Prostate gland (tissue), 2 donors: ENCODE measurements at regions not wholly inside any gene's neighbourhood (a gene's known extent, or its start where the extent isn't known, plus 50 kb on each side); places are given as distances from the start of the nearest gene placed in this dataset.

Experiments used
- DNase-seq: peaks from one replicate; pipeline ENCODE4 v3.0.0-alpha.2; 2019; ENCODE audit warnings: low spot score
- H3K27ac ChIP-seq, 2 donors: fragments of 200-600 bp; sonication (generic); 2 replicates each; pipeline ENCODE4 v1.5.1; 2017 to 2019
- H3K27me3 ChIP-seq: fragments of 200-600 bp; sonication (generic); replicated peaks from 2 replicates; pipeline ENCODE4 v1.5.1; 2019; ENCODE audit not compliant: insufficient read depth
- H3K36me3 ChIP-seq, 2 donors: fragments of 200-600 bp; sonication (generic); 1 replicate in 1 of 2; 2 replicates in 1 of 2; pipeline versions ENCODE4 v1.5.1 to v1.8.1; 2017 to 2019
- H3K4me1 ChIP-seq: fragments of 200-600 bp; sonication (generic); replicated peaks from 2 replicates; pipeline ENCODE4 v1.5.1; 2019
- H3K4me3 ChIP-seq, 2 donors: fragments of 200-600 bp; sonication (generic); 2 replicates each; pipeline ENCODE4 v1.5.1; 2017 to 2019
- H3K9me3 ChIP-seq: fragments of 200-600 bp; sonication (generic); 2 replicates; pipeline ENCODE4 v1.5.1; 2017
- CTCF ChIP-seq, 4 experiments: fragments of 200-600 bp in 2 of 4; fragments of 450-650 bp in 2 of 4; sonication (generic) in 2 of 4; IDR thresholded peaks; 1 replicate in 3 of 4; 2 replicates in 1 of 4; pipeline ENCODE4 v1.5.1; 2016 to 2019; ENCODE audit warnings: antibody characterized with exemption in 4 of 4, mild to moderate bottlenecking in 2 of 4, moderate library complexity in 2 of 4
- POLR2A ChIP-seq: fragments of 450-650 bp; IDR thresholded peaks from one replicate; pipeline ENCODE4 v1.6.1; 2016; ENCODE audit warnings: antibody characterized with exemption, mild to moderate bottlenecking
- POLR2AphosphoS5 ChIP-seq: sonication (generic); formaldehyde crosslinking; IDR thresholded peaks from one replicate; pipeline ENCODE4 v1.6.1; 2017; ENCODE audit warnings: antibody characterized with exemption
- WGBS: methylation state at CpG from one replicate; pipeline ENCODE4 v1.1.5; 2018; 5-methylcytosine and 5-hydroxymethylcytosine counted together
- intact Hi-C: fragments of 100-400 bp; cut with DNase I; formaldehyde crosslinking; loops from one replicate; pipeline ENCODE4 v1.14.2; 2022

DNA sequence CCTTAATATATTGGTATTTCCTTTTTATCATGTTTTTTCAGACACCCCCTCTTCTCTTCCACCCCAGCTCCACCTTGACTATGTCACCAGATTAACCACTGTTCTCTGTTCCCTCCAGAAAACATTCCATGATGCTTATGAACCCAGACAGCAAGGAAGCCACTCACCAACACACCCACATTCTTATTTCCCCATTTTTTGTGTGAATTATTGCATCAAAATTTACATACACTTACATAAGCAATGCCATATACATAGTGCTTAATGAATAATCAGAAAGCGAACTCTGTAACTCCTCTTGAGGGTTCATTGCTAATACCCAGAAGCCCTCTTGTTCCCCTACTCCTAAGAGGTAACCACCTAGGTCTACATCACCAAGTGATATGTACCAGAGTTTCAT is 182.3 kb upstream of the CDYL start:
- intact Hi-C loops = no loop called here
- no peaks in the 10 kb centered on the region for H3K27me3 ChIP-seq
- H3K36me3 ChIP-seq = no peaks in the 10 kb centered on the region
- no peaks in the 10 kb centered on the region for H3K4me1 ChIP-seq
- 100% methylated on average over 1 of the region's 1 CpG for WGBS
- DNase-seq = no peak
- no peak overlapping the region for H3K27ac ChIP-seq
- no peak for TF ChIP-seq POLR2AphosphoS5
- TF ChIP-seq CTCF (IDR thresholded peaks at IDR 0.05) = no peak
- TF ChIP-seq POLR2A = no peak
- H3K9me3 ChIP-seq = no peaks in the 10 kb centered on the region
- no peak overlapping the region for H3K4me3 ChIP-seq

- Histone ChIP-seq H3K27ac (no peak overlapping the region), H3K27me3 (no peaks in the 10 kb centered on the region), H3K4me3 (no peak overlapping the region), H3K4me1 (no peaks in the 10 kb centered on the region), H3K36me3 (no peaks in the 10 kb centered on the region), H3K9me3 (no peaks in the 10 kb centered on the region)
- 93% methylated on average over 2 of the region's 2 CpGs for WGBS
- intact Hi-C loops = no loop called here
- TF ChIP-seq POLR2A = no peak
- no peak for TF ChIP-seq POLR2AphosphoS5
- no peak for TF ChIP-seq CTCF (IDR thresholded peaks at IDR 0.05)
- no peak for DNase-seq
These were observed 184.2 kb upstream of the CDYL start for GRCh38 chr6:4592026-4592425.

- H3K4me3 ChIP-seq = no peak overlapping the region
- H3K27me3 ChIP-seq = no peaks in the 10 kb centered on the region
- 97% methylated on average over 6 of the region's 6 CpGs for WGBS
- no peak for DNase-seq
- TF ChIP-seq POLR2AphosphoS5 (no peak), CTCF (IDR thresholded peaks at IDR 0.05) (no peak), POLR2A (no peak)
- H3K9me3 ChIP-seq = no peaks in the 10 kb centered on the region
- no peaks in the 10 kb centered on the region for H3K4me1 ChIP-seq
- H3K27ac ChIP-seq = no peak overlapping the region
- intact Hi-C loops = no loop called here
- no peaks in the 10 kb centered on the region for H3K36me3 ChIP-seq
These were observed 185.0 kb upstream of the CDYL start for GRCh38 chr6:4591218-4591617.

DNA sequence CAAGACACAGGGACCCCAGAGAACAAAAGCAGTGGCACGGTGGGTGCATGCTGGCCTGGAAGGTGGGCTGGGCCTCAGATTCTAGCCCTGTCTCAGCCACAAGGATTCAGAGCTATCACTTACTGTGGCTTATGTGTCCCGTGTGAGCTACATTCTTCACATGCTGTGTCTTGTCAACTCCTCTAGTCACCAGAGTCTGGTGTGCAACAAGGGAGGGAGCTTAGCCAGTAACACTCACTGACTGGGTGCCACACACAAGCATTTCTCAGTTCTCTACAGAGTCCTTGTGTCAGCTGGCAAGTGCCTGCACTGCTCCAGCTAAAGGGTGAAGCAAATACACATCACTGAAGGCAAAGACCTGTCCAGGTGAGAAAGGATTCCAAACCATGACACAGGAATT is 186.9 kb upstream of the CDYL start:
- H3K27me3 ChIP-seq = no peaks in the 10 kb centered on the region
- H3K27ac ChIP-seq = no peak overlapping the region
- 46% methylated on average over 2 of the region's 2 CpGs for WGBS
- no peak overlapping the region for H3K4me3 ChIP-seq
- H3K36me3 ChIP-seq = no peaks in the 10 kb centered on the region
- TF ChIP-seq POLR2A (no peak), CTCF (IDR thresholded peaks at IDR 0.05) (no peak), POLR2AphosphoS5 (no peak)
- no peak for DNase-seq
- H3K9me3 ChIP-seq = no peaks in the 10 kb centered on the region
- intact Hi-C loops = no loop called here
- no peaks in the 10 kb centered on the region for H3K4me1 ChIP-seq

- H3K36me3 ChIP-seq = no peaks in the 10 kb centered on the region
- intact Hi-C loops = no loop called here
- 93% methylated on average over 7 of the region's 7 CpGs for WGBS
- H3K27ac ChIP-seq = no peak overlapping the region
- no peak overlapping the region for H3K4me3 ChIP-seq
- no peak for TF ChIP-seq POLR2AphosphoS5
- TF ChIP-seq CTCF (IDR thresholded peaks at IDR 0.05) = no peak
- TF ChIP-seq POLR2A = no peak
- H3K4me1 ChIP-seq = no peaks in the 10 kb centered on the region
- no peaks in the 10 kb centered on the region for H3K27me3 ChIP-seq
- H3K9me3 ChIP-seq = no peaks in the 10 kb centered on the region
- no peak for DNase-seq
These were observed 187.6 kb upstream of the CDYL start for GRCh38 chr6:4588581-4588980.
